GM21786 (cell line): ENCODE measurements at regions not wholly inside any gene's neighbourhood (a gene's known extent, or its start where the extent isn't known, plus 50 kb on each side); places are given as distances from the start of the nearest gene placed in this dataset.

Source experiments
- ATAC-seq: cut with Tn5 transposase; IDR thresholded peaks from one replicate; pipeline ENCODE4 v1.9.1; 2021; ENCODE audit not compliant: unreplicated experiment

GRCh38 chr11:112457532-112457931 lies 196.9 kb upstream of the PLET1 start:
- no peak for ATAC-seq

GRCh38 chr11:112459001-112459400 lies 198.3 kb upstream of the PLET1 start:
- no peak for ATAC-seq

DNA sequence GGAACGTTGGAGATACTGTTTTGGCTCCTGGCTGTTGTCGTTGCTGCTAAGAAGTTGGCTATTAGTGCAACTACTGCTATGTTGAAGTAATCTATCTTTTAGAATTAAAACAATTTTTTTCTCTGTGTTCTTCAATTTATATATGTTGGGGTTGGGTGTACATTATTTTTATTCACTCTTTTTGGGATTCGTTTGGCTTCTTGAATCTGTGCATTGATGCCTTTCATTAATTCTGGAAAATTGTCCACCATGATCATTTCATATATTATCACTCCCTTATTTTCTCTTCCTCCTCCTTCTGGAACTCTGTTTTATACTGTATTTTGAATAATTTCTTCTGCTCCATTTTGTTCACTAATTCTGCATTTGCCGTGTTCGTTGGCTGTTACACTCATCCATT lies 199.5 kb upstream of the PLET1 start:
- no peak for ATAC-seq

DNA sequence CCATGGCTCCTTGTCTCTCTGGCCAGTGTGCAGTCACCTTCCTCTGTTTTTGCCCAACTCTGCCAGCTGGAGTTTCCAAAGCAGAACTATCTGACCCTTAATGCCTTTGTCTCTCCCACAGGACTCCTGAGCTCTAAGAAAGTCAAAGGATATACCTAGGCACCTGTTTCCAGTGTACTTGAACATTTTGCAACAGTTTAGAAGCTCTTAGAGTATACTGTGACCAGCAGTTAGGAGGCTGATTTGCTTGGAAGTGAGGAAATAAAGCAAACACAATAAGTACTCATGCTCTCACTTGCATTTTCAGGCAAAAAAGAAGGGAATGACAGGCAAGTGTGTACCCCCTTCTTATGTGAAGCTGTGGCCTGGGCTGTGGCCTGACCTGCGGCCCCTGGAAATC lies 204.3 kb upstream of the PLET1 start:
- no peak for ATAC-seq

DNA sequence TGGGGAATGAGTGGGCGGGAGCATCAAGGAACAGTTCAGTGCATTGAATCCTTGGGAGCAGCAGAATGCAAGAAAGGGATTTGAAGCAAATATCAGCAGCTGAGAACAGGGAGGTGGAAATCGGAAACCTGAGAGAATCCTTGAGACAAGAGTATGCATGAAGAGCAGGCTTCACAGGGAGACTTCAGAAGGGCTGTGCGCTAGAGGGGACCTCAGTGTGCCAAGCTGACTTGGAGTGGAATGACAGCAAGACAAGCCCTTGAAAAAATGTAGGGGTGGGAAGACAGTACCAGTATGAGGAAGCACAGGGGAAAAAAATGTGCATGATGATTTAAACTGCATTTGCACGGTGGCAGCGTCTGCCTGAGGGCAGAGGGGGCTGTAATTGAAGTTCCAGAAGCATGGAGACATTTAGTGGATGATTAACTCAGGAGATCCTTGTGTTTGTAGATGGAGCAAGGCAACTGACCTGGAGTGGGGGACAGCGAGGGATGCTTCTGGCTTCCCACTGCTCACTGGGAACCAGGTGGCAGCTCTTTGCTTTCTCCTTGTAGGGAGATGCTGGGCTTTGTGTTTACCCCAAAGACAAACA lies 204.9 kb upstream of the PLET1 start:
- ATAC-seq, result no peak

DNA sequence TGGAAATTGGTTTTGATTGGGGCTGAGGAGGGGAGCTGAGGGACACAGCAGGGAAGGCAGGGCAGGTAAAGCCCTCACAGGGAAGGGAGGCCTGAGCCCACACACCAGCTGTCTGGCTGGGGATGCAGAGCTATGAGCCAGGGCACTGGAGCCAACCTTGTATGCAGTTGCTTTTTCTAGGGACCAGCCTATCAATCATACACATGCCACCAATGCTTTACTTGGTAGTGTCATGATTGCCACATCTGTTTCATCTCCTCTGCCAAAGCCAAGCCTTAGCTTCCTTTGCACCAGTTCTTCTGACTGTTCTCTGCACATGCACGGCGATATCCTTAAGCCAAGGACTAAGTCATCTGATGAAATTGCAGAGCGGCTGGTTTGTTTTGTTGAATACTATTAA lies 207.1 kb upstream of the PLET1 start:
- ATAC-seq, result no peak

DNA sequence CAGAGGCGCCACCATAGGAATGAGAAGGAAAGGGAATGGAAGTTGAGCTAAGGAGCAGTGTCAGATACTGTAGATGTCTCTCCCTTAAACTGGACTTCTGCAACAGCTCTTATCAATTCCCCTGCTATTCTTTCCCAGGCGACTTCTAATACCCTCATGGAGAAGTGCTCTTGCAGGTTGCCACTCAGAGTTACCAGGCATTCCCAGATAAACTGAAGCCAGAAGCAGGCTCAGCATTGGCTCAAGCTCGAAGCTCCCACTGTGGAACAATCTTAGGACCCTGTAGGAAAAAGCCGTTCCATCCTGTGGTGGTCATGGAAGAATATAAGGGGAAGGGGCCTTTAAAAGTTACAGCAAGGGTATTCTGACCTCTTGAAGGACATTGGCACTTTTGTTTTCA lies 208.7 kb upstream of the PLET1 start:
- ATAC-seq, result no peak

- ATAC-seq, result no peak
Observed at GRCh38 chr11:112470355-112470754, 209.7 kb upstream of the PLET1 start.

DNA sequence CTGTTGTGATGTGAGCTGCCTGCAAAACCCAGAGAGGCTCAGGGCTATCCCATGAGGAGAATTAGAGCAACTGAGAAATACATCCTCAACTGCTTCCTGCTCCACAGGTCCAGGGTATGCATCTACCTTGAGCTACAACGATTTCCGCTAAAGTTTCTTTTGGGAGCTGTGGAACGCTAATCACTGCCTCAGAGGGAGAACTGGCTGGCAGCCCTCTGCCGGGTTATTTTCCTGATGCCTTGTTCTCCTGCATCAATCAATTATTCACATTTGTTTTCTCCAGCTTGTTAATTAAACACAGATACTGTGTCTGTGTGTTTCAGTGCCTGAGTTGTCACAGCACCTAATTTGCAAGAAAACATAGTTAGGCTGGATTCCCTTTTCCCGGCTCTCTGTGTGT lies 211.1 kb upstream of the PLET1 start:
- no peak for ATAC-seq

- ATAC-seq, result no peak
Observed at GRCh38 chr11:112477152-112477551, 216.5 kb upstream of the PLET1 start.

GRCh38 chr11:112477581-112478317 lies 217.1 kb upstream of the PLET1 start:
- ATAC-seq, result no peak

DNA sequence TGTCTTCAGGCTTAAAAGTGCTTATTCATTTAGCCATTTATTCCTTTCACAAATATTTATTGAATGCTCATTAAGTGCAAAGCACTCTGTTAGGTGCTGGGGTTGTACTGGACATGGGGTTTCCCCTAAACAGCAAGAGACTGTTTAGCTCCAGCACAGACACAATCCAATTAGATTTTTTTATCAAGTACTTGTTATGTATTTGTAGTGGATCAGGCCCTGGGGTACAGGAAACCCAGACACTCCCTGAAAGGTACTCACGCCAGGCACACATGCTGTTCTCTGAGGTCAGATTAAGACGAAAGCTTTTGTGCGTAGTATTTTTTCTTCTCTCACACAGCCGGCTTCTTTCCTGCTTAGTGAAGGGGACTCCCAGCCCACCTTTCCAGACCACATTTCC lies 218.1 kb upstream of the PLET1 start:
- ATAC-seq, result no peak

DNA sequence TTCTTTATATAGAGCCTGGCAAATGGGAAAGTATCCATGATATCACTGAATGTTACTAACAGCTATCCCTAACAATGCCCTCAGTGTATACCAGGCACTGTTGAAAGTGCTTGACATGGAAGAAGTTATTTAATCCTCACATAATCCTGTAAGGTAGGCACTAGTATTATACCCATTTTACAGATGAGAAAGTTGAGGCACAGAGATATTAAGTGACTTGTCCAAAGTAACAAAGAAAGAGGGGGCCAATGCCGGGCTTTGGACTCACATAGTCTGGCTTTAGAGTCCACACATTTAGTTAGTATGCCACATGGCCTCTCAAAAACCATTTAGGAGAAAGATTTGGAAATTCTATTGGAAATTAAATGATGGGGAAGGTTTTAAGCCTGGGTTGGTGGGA lies 220.8 kb upstream of the PLET1 start:
- no peak for ATAC-seq

DNA sequence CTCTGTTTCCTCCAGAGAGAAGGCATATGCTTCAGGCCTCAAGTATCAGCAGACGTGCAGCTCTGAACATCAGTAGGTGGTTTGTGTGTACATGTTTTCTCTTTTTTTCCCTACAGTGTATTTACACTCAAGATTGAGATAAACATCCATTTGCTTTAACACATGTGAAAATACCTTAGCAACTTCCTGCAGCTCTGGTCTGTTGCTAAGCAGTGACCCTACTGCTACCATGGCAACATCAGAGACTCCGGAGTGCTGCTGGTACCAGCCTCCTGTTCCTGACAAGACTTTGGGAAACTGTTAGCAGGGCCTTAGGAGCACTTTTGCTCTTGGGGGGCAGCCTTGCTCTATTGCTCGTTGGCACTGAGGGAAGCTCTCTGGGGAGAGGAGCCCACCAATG lies 221.2 kb upstream of the PLET1 start:
- no peak for ATAC-seq

GRCh38 chr11:112485280-112485679 lies 224.6 kb upstream of the PLET1 start:
- ATAC-seq, result no peak

- ATAC-seq, result no peak
Observed at GRCh38 chr11:112497826-112498225, 237.2 kb upstream of the PLET1 start.

DNA sequence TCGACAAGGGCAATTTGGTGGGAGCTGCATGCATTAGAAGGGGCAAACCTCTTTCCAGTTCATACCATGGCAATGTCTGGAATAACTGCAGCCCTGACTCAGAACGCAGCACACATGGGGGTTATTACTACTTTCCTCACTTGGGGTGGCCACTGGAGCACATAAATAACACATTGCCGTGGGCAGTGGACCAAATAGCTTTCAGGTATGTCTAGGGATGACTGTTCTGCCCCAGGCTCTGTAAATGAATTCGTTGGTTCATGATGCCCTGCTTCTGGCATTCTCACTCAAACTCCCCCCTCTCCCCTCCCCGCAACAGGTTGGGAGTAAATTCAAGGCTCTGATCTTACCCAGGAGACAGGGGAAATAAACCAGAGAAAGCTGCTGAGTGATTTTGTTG lies 238.0 kb upstream of the PLET1 start:
- no peak for ATAC-seq

DNA sequence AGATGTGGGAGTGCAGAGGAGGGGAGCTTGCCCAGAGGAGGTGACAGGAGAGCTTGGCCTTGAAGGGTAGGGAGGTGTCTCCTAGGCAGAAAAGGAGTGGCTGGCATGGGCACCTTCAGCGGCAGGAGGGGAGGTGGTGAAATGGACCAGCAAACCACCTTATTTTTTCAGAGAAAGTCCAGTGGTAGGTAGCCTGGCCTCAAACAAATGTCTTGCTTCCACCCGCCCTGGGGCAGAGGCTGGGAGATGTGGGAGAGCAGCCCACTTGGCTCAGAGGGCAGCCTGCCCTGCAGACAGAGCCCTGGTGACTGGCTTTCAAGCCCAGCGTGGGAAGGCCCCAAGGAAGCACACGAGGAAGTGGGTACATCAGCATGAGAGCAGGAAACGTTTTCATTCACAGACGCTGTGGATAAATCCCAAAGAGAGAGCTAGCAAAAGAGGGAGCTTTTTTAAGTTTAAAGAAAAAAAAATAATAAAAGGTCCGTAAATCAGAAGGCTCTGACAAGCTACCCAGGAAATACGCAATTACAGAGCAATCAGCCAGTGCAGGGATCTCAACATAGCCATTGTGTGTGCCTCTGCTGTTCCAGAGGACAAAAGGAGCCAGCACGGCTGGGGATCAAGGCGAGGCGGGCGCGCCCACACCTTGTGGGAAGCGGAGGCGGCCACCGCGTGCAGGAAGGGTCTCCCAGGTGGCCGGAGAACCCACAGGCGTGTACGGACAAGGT lies 238.7 kb upstream of the PLET1 start:
- ATAC-seq, result no peak

GRCh38 chr11:112499881-112500204 lies 239.2 kb upstream of the PLET1 start:
- no peak for ATAC-seq

- no peak for ATAC-seq
Observed at GRCh38 chr11:112503410-112503809, 242.8 kb upstream of the PLET1 start.

GRCh38 chr11:112504056-112504455 lies 243.4 kb upstream of the PLET1 start:
- no peak for ATAC-seq

GRCh38 chr11:112506852-112507251 lies 246.2 kb upstream of the PLET1 start:
- no peak for ATAC-seq

DNA sequence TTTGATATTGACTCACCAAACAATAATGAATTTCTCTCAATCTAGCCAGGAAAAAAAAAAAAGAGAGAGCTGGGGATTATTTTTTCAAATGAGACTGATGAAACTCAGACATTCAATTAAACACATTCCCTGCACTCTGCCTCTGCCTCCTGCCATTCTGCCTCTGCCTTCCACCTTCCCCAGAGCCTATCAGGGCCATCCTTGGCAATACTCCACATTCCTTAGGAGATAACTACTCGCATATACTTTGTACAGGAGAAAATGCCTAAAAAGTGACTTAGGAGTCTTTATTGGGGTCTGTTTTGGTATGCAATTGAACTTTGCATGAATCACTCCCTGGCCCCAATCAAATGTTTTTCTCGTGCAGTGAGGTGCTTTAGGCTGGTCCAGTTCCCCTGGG lies 246.6 kb upstream of the PLET1 start:
- no peak for ATAC-seq
